ENCODE measurements at regions not wholly inside any gene's neighbourhood (a gene's known extent, or its start where the extent isn't known, plus 50 kb on each side); places are given as distances from the start of the nearest gene placed in this dataset.

GRCh38 chr17:27239046-27239445 lies 54.9 kb upstream of the WSB1 start:
- peaks cover 2% of the 10 kb centered on the region for H3K27me3 ChIP-seq (ENCODE audit: insufficient read depth, low read length, poor library complexity)
- TF ChIP-seq CTCF (IDR thresholded peaks at IDR 0.05; ENCODE audit: borderline replicate concordance, extremely low read depth, low read length, poor library complexity, severe bottlenecking) (no peak), EZH2 (IDR thresholded peaks at IDR 0.05; ENCODE audit: borderline replicate concordance, low read depth, low read length, severe bottlenecking) (no peak)
- H3K4me2 ChIP-seq (ENCODE audit: insufficient read depth, low read length): no peak overlapping the region
- H3K9me3 ChIP-seq (ENCODE audit: insufficient read depth, low read length, severe bottlenecking): no peaks in the 10 kb centered on the region
- no peak overlapping the region for H3K27ac ChIP-seq (ENCODE audit: low read length)
- H4K20me1 ChIP-seq (ENCODE audit: insufficient read depth, low read length): no peaks in the 10 kb centered on the region
- ATAC-seq (ENCODE audit: insufficient read depth, low read depth) (no peak), DNase-seq (no peak)
- H3K79me2 ChIP-seq (ENCODE audit: insufficient read depth, low read length): no peaks in the 10 kb centered on the region
- H3K4me3 ChIP-seq (ENCODE audit: low read depth in 1 of 2, low read length in 2 of 2): no peak overlapping the region
- no peaks in the 10 kb centered on the region for H3K36me3 ChIP-seq (ENCODE audit: insufficient read depth, low read length)
- H3K9ac ChIP-seq (ENCODE audit: low read depth, low read length): no peak overlapping the region
- H2AFZ ChIP-seq (ENCODE audit: low read depth, low read length): no peak overlapping the region
- H3K4me1 ChIP-seq (ENCODE audit: insufficient read depth, low read length): no peaks in the 10 kb centered on the region

GRCh38 chr17:27239584-27239983 lies 54.3 kb upstream of the WSB1 start:
- no peaks in the 10 kb centered on the region for H3K9me3 ChIP-seq (ENCODE audit: insufficient read depth, low read length, severe bottlenecking)
- H4K20me1 ChIP-seq (ENCODE audit: insufficient read depth, low read length): no peaks in the 10 kb centered on the region
- no peak overlapping the region for H3K9ac ChIP-seq (ENCODE audit: low read depth, low read length)
- H3K27me3 ChIP-seq (ENCODE audit: insufficient read depth, low read length, poor library complexity): peaks cover 7% of the 10 kb centered on the region
- no peak for DNase-seq
- H3K4me1 ChIP-seq (ENCODE audit: insufficient read depth, low read length): no peaks in the 10 kb centered on the region
- ATAC-seq (ENCODE audit: insufficient read depth, low read depth): no peak
- H3K79me2 ChIP-seq (ENCODE audit: insufficient read depth, low read length): no peaks in the 10 kb centered on the region
- H3K4me2 ChIP-seq (ENCODE audit: insufficient read depth, low read length): no peak overlapping the region
- TF ChIP-seq CTCF (IDR thresholded peaks at IDR 0.05; ENCODE audit: borderline replicate concordance, extremely low read depth, low read length, poor library complexity, severe bottlenecking) (no peak), EZH2 (IDR thresholded peaks at IDR 0.05; ENCODE audit: borderline replicate concordance, low read depth, low read length, severe bottlenecking) (no peak)
- no peaks in the 10 kb centered on the region for H3K36me3 ChIP-seq (ENCODE audit: insufficient read depth, low read length)
- H3K4me3 ChIP-seq (ENCODE audit: low read depth in 1 of 2, low read length in 2 of 2): no peak overlapping the region
- H2AFZ ChIP-seq (ENCODE audit: low read depth, low read length): no peak overlapping the region
- no peak overlapping the region for H3K27ac ChIP-seq (ENCODE audit: low read length)

GRCh38 chr17:27240086-27240801 lies 53.7 kb upstream of the WSB1 start:
- Histone ChIP-seq H3K4me1 (ENCODE audit: insufficient read depth, low read length) (no peaks in the 10 kb centered on the region), H3K4me2 (ENCODE audit: insufficient read depth, low read length) (no peak overlapping the region)

More at GRCh38 chr17:27240086-27240801, 53.7 kb upstream of the WSB1 start:
- no peaks in the 10 kb centered on the region for H3K79me2 ChIP-seq (ENCODE audit: insufficient read depth, low read length)
- ATAC-seq (ENCODE audit: insufficient read depth, low read depth) (no peak), DNase-seq (no peak)
- H3K27ac ChIP-seq (ENCODE audit: low read length): no peak overlapping the region
- H3K9ac ChIP-seq (ENCODE audit: low read depth, low read length): no peak overlapping the region
- no peaks in the 10 kb centered on the region for H3K9me3 ChIP-seq (ENCODE audit: insufficient read depth, low read length, severe bottlenecking)
- no peaks in the 10 kb centered on the region for H4K20me1 ChIP-seq (ENCODE audit: insufficient read depth, low read length)
- peaks cover 7% of the 10 kb centered on the region for H3K27me3 ChIP-seq (ENCODE audit: insufficient read depth, low read length, poor library complexity)
- H3K4me3 ChIP-seq (ENCODE audit: low read depth in 1 of 2, low read length in 2 of 2): no peak overlapping the region
- H2AFZ ChIP-seq (ENCODE audit: low read depth, low read length): no peak overlapping the region
- no peaks in the 10 kb centered on the region for H3K36me3 ChIP-seq (ENCODE audit: insufficient read depth, low read length)
- TF ChIP-seq CTCF (IDR thresholded peaks at IDR 0.05; ENCODE audit: borderline replicate concordance, extremely low read depth, low read length, poor library complexity, severe bottlenecking) (no peak), EZH2 (IDR thresholded peaks at IDR 0.05; ENCODE audit: borderline replicate concordance, low read depth, low read length, severe bottlenecking) (no peak)

All from DND-41 (cell line).